GM23338 (cell line): ENCODE measurements at regions not wholly inside any gene's neighbourhood (a gene's known extent, or its start where the extent isn't known, plus 50 kb on each side); places are given as distances from the start of the nearest gene placed in this dataset.
A peak's percentile ranks its signal among the peaks of the same experiment; 100 is the strongest.

ENCODE experiments used
- ATAC-seq: fragments of 200-7000 bp; cut with Tn5 transposase; 3 replicates; pipeline ENCODE4 v1.9.1; 2020
- DNase-seq: peaks from one replicate; pipeline ENCODE4 v3.0.0-alpha.2; 2015; ENCODE audit warnings: low spot score
- H2AFZ ChIP-seq: fragments of 200-600 bp; sonication (generic); 2 replicates; pipeline ENCODE4 v1.8.0; 2016; ENCODE audit warnings: antibody characterized with exemption, mild to moderate bottlenecking, moderate library complexity
- H3F3A ChIP-seq: fragments of 200-600 bp; sonication (generic); replicated peaks from 2 replicates; pipeline ENCODE4 v1.8.0; 2017; ENCODE audit warnings: antibody characterized with exemption, mixed run types, low read depth
- H3K27ac ChIP-seq: fragments of 200-600 bp; sonication (generic); 2 replicates; pipeline ENCODE4 v1.6.1; 2016; ENCODE audit warnings: low read depth
- H3K27me3 ChIP-seq: fragments of 200-600 bp; sonication (generic); 2 replicates; pipeline ENCODE4 v1.8.0; 2016; ENCODE audit warnings: mild to moderate bottlenecking, mixed run types, moderate library complexity; ENCODE audit not compliant: insufficient read depth
- H3K36me3 ChIP-seq: fragments of 200-600 bp; sonication (generic); 2 replicates; pipeline ENCODE4 v1.8.0; 2016; ENCODE audit warnings: mild to moderate bottlenecking; ENCODE audit not compliant: insufficient read depth
- H3K4me1 ChIP-seq: fragments of 200-600 bp; sonication (generic); 2 replicates; pipeline ENCODE4 v1.8.0; 2016; ENCODE audit warnings: mild to moderate bottlenecking, moderate library complexity; ENCODE audit not compliant: insufficient read depth
- H3K4me2 ChIP-seq: fragments of 200-600 bp; sonication (generic); 2 replicates; pipeline ENCODE4 v1.7.1; 2017; ENCODE audit warnings: mixed run types
- H3K4me3 ChIP-seq: fragments of 200-600 bp; sonication (generic); 2 replicates; pipeline ENCODE4 v1.6.1; 2016; ENCODE audit warnings: mixed run types
- H3K79me2 ChIP-seq: fragments of 200-600 bp; sonication (generic); replicated peaks from 2 replicates; pipeline ENCODE4 v1.8.0; 2017; ENCODE audit warnings: mild to moderate bottlenecking; ENCODE audit not compliant: insufficient read depth
- H3K9me2 ChIP-seq: fragments of 200-600 bp; sonication (generic); 2 replicates; pipeline ENCODE4 v1.8.0; 2017; ENCODE audit not compliant: insufficient read depth
- H4K20me1 ChIP-seq: fragments of 200-600 bp; sonication (generic); replicated peaks from 2 replicates; pipeline ENCODE4 v1.8.0; 2017; ENCODE audit warnings: mild to moderate bottlenecking; ENCODE audit not compliant: insufficient read depth
- H3K27ac Mint-ChIP-seq: 2 replicates; pipeline ENCODE4 v1.8.0; 2020; ENCODE audit warnings: inconsistent platforms, mild to moderate bottlenecking, moderate library complexity, mixed read lengths
- H3K27me3 Mint-ChIP-seq: 3 replicates; pipeline ENCODE4 v1.8.0; 2022; ENCODE audit warnings: low read depth, mild to moderate bottlenecking, moderate library complexity, mixed read lengths, inconsistent platforms; ENCODE audit not compliant: insufficient read depth, poor library complexity
- H3K36me3 Mint-ChIP-seq: 3 replicates; pipeline ENCODE4 v1.8.0; 2021; ENCODE audit warnings: low read depth, mild to moderate bottlenecking, inconsistent platforms, moderate library complexity, mixed read lengths
- H3K4me1 Mint-ChIP-seq: 3 replicates; pipeline ENCODE4 v1.8.0; 2020; ENCODE audit warnings: mild to moderate bottlenecking, inconsistent platforms, mixed read lengths
- H3K4me3 Mint-ChIP-seq: 3 replicates; pipeline ENCODE4 v1.8.0; 2021; ENCODE audit warnings: moderate library complexity, mild to moderate bottlenecking, inconsistent platforms, mixed read lengths
- H3K9me3 Mint-ChIP-seq: 3 replicates; pipeline ENCODE4 v1.8.0; 2020; ENCODE audit warnings: moderate library complexity, mild to moderate bottlenecking, inconsistent platforms, mixed read lengths
- CREB1 ChIP-seq: fragments of 250-450 bp; sonication (Bioruptor Pico); IDR thresholded peaks from 2 replicates; pipeline ENCODE4 v1.5.0; 2020; ENCODE audit warnings: low read depth, mild to moderate bottlenecking, moderate library complexity
- EZH2 ChIP-seq: fragments of 200-600 bp; sonication (generic); IDR thresholded peaks from one replicate; pipeline ENCODE4 v1.8.0; 2017; ENCODE audit warnings: antibody characterized with exemption, mild to moderate bottlenecking, low read depth; ENCODE audit not compliant: unreplicated experiment
- NANOG ChIP-seq: IDR thresholded peaks from 2 replicates; pipeline ENCODE4 v1.6.1; 2016; ENCODE audit warnings: antibody characterized with exemption, borderline replicate concordance
- POLR2AphosphoS5 ChIP-seq: IDR thresholded peaks from 2 replicates; pipeline ENCODE4 v1.6.1; 2016; ENCODE audit warnings: antibody characterized with exemption, low read depth
- TF ChIP-seq, protein P1 (sequence below): fragments of 250-450 bp; sonication (Bioruptor Pico); IDR thresholded peaks from 2 replicates; pipeline ENCODE4 v1.5.0; 2020; ENCODE audit warnings: mild to moderate bottlenecking, moderate library complexity
- TF ChIP-seq, protein P2 (sequence below): IDR thresholded peaks from one replicate; pipeline ENCODE4 v1.6.1; 2018; ENCODE audit warnings: antibody characterized with exemption; ENCODE audit not compliant: unreplicated experiment
- TF ChIP-seq, protein P3 (sequence below): IDR thresholded peaks from 2 replicates; pipeline ENCODE4 v1.6.1; 2016; ENCODE audit warnings: antibody characterized with exemption

DNA sequence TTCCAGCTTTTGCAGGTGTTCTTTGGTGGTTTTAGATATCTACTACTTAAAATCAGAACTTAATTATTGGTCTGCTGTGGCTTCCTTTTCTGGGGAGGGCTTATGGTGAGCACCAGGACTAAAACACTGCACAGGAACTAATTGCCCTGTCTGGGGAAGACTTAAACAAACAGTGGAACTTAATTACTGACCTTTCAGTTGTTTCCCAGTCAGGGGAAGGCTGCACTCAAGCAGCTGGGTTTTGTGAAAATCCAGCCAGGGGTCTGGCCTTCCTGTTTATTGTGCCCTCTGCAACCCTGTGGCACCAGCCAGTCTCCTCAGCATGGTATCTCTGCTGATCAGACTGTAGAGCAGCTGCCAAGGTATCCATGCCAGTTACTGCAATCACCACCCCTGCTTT is 398.2 kb downstream of the ADCYAP1 start:
- Histone ChIP-seq H3K4me2 (no peak overlapping the region), H2AFZ (peak overlapping the region; percentile 56; the same call in 1 of the 2 replicates), H4K20me1 (no peaks in the 10 kb centered on the region), H3F3A (no peaks in the 10 kb centered on the region), H3K4me1 (no peaks in the 10 kb centered on the region), H3K9me2 (peaks cover 10% of the 10 kb centered on the region; the same call in 1 of the 2 replicates), H3K4me3 (no peak overlapping the region), H3K27ac (no peak overlapping the region), H3K79me2 (no peaks in the 10 kb centered on the region), H3K36me3 (no peaks in the 10 kb centered on the region), H3K27me3 (no peaks in the 10 kb centered on the region)
- H3K27ac Mint-ChIP-seq = no peak overlapping the region
- H3K27me3 Mint-ChIP-seq = peaks cover 2% of the 10 kb centered on the region
- TF ChIP-seq CREB1 (CRISPR knock-in tag) (no peak), EZH2 (no peak), POLR2AphosphoS5 (no peak), NANOG (no peak)
- TF ChIP-seq, protein P1, sequence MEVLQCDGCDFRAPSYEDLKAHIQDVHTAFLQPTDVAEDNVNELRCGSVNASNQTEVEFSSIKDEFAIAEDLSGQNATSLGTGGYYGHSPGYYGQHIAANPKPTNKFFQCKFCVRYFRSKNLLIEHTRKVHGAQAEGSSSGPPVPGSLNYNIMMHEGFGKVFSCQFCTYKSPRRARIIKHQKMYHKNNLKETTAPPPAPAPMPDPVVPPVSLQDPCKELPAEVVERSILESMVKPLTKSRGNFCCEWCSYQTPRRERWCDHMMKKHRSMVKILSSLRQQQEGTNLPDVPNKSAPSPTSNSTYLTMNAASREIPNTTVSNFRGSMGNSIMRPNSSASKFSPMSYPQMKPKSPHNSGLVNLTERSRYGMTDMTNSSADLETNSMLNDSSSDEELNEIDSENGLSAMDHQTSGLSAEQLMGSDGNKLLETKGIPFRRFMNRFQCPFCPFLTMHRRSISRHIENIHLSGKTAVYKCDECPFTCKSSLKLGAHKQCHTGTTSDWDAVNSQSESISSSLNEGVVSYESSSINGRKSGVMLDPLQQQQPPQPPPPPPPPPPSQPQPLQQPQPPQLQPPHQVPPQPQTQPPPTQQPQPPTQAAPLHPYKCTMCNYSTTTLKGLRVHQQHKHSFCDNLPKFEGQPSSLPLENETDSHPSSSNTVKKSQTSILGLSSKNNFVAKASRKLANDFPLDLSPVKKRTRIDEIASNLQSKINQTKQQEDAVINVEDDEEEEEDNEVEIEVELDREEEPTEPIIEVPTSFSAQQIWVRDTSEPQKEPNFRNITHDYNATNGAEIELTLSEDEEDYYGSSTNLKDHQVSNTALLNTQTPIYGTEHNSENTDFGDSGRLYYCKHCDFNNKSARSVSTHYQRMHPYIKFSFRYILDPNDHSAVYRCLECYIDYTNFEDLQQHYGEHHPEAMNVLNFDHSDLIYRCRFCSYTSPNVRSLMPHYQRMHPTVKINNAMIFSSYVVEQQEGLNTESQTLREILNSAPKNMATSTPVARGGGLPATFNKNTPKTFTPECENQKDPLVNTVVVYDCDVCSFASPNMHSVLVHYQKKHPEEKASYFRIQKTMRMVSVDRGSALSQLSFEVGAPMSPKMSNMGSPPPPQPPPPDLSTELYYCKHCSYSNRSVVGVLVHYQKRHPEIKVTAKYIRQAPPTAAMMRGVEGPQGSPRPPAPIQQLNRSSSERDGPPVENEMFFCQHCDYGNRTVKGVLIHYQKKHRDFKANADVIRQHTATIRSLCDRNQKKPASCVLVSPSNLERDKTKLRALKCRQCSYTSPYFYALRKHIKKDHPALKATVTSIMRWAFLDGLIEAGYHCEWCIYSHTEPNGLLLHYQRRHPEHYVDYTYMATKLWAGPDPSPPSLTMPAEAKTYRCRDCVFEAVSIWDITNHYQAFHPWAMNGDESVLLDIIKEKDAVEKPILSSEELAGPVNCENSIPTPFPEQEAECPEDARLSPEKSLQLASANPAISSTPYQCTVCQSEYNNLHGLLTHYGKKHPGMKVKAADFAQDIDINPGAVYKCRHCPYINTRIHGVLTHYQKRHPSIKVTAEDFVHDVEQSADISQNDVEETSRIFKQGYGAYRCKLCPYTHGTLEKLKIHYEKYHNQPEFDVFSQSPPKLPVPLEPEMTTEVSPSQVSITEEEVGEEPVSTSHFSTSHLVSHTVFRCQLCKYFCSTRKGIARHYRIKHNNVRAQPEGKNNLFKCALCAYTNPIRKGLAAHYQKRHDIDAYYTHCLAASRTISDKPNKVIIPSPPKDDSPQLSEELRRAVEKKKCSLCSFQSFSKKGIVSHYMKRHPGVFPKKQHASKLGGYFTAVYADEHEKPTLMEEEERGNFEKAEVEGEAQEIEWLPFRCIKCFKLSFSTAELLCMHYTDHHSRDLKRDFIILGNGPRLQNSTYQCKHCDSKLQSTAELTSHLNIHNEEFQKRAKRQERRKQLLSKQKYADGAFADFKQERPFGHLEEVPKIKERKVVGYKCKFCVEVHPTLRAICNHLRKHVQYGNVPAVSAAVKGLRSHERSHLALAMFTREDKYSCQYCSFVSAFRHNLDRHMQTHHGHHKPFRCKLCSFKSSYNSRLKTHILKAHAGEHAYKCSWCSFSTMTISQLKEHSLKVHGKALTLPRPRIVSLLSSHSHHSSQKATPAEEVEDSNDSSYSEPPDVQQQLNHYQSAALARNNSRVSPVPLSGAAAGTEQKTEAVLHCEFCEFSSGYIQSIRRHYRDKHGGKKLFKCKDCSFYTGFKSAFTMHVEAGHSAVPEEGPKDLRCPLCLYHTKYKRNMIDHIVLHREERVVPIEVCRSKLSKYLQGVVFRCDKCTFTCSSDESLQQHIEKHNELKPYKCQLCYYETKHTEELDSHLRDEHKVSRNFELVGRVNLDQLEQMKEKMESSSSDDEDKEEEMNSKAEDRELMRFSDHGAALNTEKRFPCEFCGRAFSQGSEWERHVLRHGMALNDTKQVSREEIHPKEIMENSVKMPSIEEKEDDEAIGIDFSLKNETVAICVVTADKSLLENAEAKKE = no peak
- TF ChIP-seq, protein P2, sequence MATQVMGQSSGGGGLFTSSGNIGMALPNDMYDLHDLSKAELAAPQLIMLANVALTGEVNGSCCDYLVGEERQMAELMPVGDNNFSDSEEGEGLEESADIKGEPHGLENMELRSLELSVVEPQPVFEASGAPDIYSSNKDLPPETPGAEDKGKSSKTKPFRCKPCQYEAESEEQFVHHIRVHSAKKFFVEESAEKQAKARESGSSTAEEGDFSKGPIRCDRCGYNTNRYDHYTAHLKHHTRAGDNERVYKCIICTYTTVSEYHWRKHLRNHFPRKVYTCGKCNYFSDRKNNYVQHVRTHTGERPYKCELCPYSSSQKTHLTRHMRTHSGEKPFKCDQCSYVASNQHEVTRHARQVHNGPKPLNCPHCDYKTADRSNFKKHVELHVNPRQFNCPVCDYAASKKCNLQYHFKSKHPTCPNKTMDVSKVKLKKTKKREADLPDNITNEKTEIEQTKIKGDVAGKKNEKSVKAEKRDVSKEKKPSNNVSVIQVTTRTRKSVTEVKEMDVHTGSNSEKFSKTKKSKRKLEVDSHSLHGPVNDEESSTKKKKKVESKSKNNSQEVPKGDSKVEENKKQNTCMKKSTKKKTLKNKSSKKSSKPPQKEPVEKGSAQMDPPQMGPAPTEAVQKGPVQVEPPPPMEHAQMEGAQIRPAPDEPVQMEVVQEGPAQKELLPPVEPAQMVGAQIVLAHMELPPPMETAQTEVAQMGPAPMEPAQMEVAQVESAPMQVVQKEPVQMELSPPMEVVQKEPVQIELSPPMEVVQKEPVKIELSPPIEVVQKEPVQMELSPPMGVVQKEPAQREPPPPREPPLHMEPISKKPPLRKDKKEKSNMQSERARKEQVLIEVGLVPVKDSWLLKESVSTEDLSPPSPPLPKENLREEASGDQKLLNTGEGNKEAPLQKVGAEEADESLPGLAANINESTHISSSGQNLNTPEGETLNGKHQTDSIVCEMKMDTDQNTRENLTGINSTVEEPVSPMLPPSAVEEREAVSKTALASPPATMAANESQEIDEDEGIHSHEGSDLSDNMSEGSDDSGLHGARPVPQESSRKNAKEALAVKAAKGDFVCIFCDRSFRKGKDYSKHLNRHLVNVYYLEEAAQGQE = no peak
- TF ChIP-seq, protein P3, sequence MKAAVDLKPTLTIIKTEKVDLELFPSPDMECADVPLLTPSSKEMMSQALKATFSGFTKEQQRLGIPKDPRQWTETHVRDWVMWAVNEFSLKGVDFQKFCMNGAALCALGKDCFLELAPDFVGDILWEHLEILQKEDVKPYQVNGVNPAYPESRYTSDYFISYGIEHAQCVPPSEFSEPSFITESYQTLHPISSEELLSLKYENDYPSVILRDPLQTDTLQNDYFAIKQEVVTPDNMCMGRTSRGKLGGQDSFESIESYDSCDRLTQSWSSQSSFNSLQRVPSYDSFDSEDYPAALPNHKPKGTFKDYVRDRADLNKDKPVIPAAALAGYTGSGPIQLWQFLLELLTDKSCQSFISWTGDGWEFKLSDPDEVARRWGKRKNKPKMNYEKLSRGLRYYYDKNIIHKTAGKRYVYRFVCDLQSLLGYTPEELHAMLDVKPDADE = no peak
- no peaks in the 10 kb centered on the region for H3K36me3 Mint-ChIP-seq
- no peak overlapping the region for H3K4me3 Mint-ChIP-seq
- peaks cover 6% of the 10 kb centered on the region for H3K4me1 Mint-ChIP-seq
- DNase-seq (no peak), ATAC-seq (no peak)
- no peaks in the 10 kb centered on the region for H3K9me3 Mint-ChIP-seq
